PFSK-1 (cell line): ENCODE measurements at regions not wholly inside any gene's neighbourhood (a gene's known extent, or its start where the extent isn't known, plus 50 kb on each side); places are given as distances from the start of the nearest gene placed in this dataset.

ENCODE experiments used
- FOXP2 ChIP-seq: optimal IDR thresholded peaks from 2 replicates; pipeline ENCODE3; 2011; ENCODE audit warnings: borderline replicate concordance, control low read depth, inconsistent platforms; ENCODE audit not compliant: insufficient read depth; ENCODE audit errors: extremely low read length, extremely low read depth
- POLR2AphosphoS5 ChIP-seq: IDR thresholded peaks from 2 replicates; pipeline ENCODE4 v1.6.1; 2012; ENCODE audit warnings: low read depth, mild to moderate bottlenecking, control low read depth, low read length, moderate library complexity
- REST ChIP-seq, 2 experiments: IDR thresholded peaks; 2 replicates each; pipeline versions ENCODE4 v1.6.1 to v1.8.0; 2011 to 2012; ENCODE audit warnings: low read depth in 2 of 2, low read length in 2 of 2, control low read depth in 1 of 2, inconsistent platforms in 1 of 2, mild to moderate bottlenecking in 1 of 2, moderate library complexity in 1 of 2; ENCODE audit not compliant: insufficient read depth in 1 of 2
- SIN3A ChIP-seq: IDR thresholded peaks from 2 replicates; pipeline ENCODE4 v1.6.1; 2012; ENCODE audit warnings: mild to moderate bottlenecking, low read length, moderate library complexity, borderline replicate concordance; ENCODE audit not compliant: insufficient read depth
- TAF1 ChIP-seq: IDR thresholded peaks from 2 replicates; pipeline ENCODE4 v1.6.1; 2012; ENCODE audit warnings: low read length, control low read depth, borderline replicate concordance; ENCODE audit not compliant: insufficient read depth

- no peak for TF ChIP-seq TAF1
- no peak for TF ChIP-seq FOXP2
- TF ChIP-seq POLR2AphosphoS5: no peak
- no peak for TF ChIP-seq REST (IDR thresholded peaks at IDR 0.05; ENCODE audit: insufficient read depth in 1 of 2, low read depth in 2 of 2, low read length in 2 of 2)
- TF ChIP-seq SIN3A: no peak
Observed at GRCh38 chr22:49450498-49450897, 377.2 kb downstream of the BRD1 start.

GRCh38 chr22:49449811-49450446, 377.7 kb downstream of the BRD1 start:
- no peak for TF ChIP-seq REST (IDR thresholded peaks at IDR 0.05; ENCODE audit: insufficient read depth in 1 of 2, low read depth in 2 of 2, low read length in 2 of 2)
- TF ChIP-seq POLR2AphosphoS5: no peak
- TF ChIP-seq TAF1: no peak
- no peak for TF ChIP-seq FOXP2
- TF ChIP-seq SIN3A: no peak

- TF ChIP-seq FOXP2 (no peak), REST (IDR thresholded peaks at IDR 0.05; ENCODE audit: insufficient read depth in 1 of 2, low read depth in 2 of 2, low read length in 2 of 2) (no peak), TAF1 (no peak), SIN3A (no peak), POLR2AphosphoS5 (no peak)
Observed at GRCh38 chr22:49449377-49449776, 378.3 kb downstream of the BRD1 start.

GRCh38 chr22:49448526-49448925, 379.1 kb downstream of the BRD1 start:
- TF ChIP-seq TAF1: no peak
- no peak for TF ChIP-seq FOXP2
- no peak for TF ChIP-seq SIN3A
- no peak for TF ChIP-seq REST (IDR thresholded peaks at IDR 0.05; ENCODE audit: insufficient read depth in 1 of 2, low read depth in 2 of 2, low read length in 2 of 2)
- TF ChIP-seq POLR2AphosphoS5: no peak
